Ovary (tissue), 7 donors: ENCODE measurements at regions not wholly inside any gene's neighbourhood (a gene's known extent, or its start where the extent isn't known, plus 50 kb on each side); places are given as distances from the start of the nearest gene placed in this dataset.

Experiments used
- DNase-seq, 5 donors: peaks; one replicate each; pipeline ENCODE4 v3.0.0-alpha.2; 2019 to 2020
- H3K27ac ChIP-seq, 2 donors: fragments of 200-600 bp; one replicate each; pipeline versions ENCODE4 v1.5.1 to v1.8.0; 2019 to 2022
- H3K27me3 ChIP-seq: fragments of 200-600 bp; one replicate; pipeline ENCODE4 v1.8.0; 2022
- H3K36me3 ChIP-seq: fragments of 200-600 bp; sonication (generic); one replicate; pipeline ENCODE4 v1.5.1; 2019
- H3K4me1 ChIP-seq: one replicate; pipeline ENCODE4 v1.8.1; 2013; ENCODE audit warnings: mild to moderate bottlenecking, moderate library complexity; ENCODE audit not compliant: insufficient read depth
- H3K4me3 ChIP-seq: fragments of 200-600 bp; sonication (generic); one replicate; pipeline ENCODE4 v1.5.1; 2017
- H3K9me3 ChIP-seq, 2 donors: fragments of 200-600 bp in 1 of 2; sonication (generic) in 1 of 2; one replicate each; pipeline versions ENCODE4 v1.5.1 to v1.8.1; 2013 to 2019; ENCODE audit warnings: mild to moderate bottlenecking in 1 of 2, moderate library complexity in 1 of 2
- CTCF ChIP-seq, 3 donors: fragments of 450-650 bp in 2 of 3; fragments of 200-600 bp in 1 of 3; IDR thresholded peaks; one replicate each; pipeline versions ENCODE4 v1.5.1 to v1.8.0; 2016 to 2022; ENCODE audit warnings: antibody characterized with exemption in 3 of 3, mild to moderate bottlenecking in 1 of 3
- EP300 ChIP-seq: sonication (generic); formaldehyde crosslinking; IDR thresholded peaks from one replicate; pipeline ENCODE4 v1.6.1; 2017; ENCODE audit warnings: antibody characterized with exemption
- POLR2A ChIP-seq: fragments of 450-650 bp; IDR thresholded peaks from one replicate; pipeline ENCODE4 v1.6.1; 2017; ENCODE audit warnings: antibody characterized with exemption, mild to moderate bottlenecking, moderate library complexity
- WGBS, 3 donors: extraction: QIAGEN DNeasy Blood & Tissue Kit in 1 of 3; methylation state at CpG; one replicate each; pipeline versions ENCODE4 v1.1.5 to v1.1.7; 2013 to 2017; 5-methylcytosine and 5-hydroxymethylcytosine counted together
- intact Hi-C, 4 donors: fragments of 100-400 bp; cut with DNase I; formaldehyde crosslinking; loops; one replicate each; pipeline versions ENCODE4 v1.11.0 to v1.15.1; 2022 to 2023
- donor health status: DM: no; HTN: no; CAD: no; lungs with moderate emphysema.
- donor health status: DM: no; HTN: no; CAD: no.
- donor health status: Bipolar disorder and iron deficiency.
- donor health status: DM: no; HTN: no; CAD: no.
- donor health status: DM: yes; HTN: yes; CAD: no.

- H3K27ac ChIP-seq = no peak overlapping the region
- H3K27me3 ChIP-seq = no peaks in the 10 kb centered on the region
- TF ChIP-seq CTCF (IDR thresholded peaks at IDR 0.05) (no peak), POLR2A (no peak), EP300 (no peak)
- no peak overlapping the region for H3K4me3 ChIP-seq
- 69 to 81% (median 79%) methylated on average over 5 of the region's 5 CpGs for WGBS, 3 donors
- intact Hi-C loops = no loop called here
- H3K9me3 ChIP-seq = no peaks in the 10 kb centered on the region
- no peak for DNase-seq
- H3K4me1 ChIP-seq = no peaks in the 10 kb centered on the region
- H3K36me3 ChIP-seq = no peaks in the 10 kb centered on the region
Measured at GRCh38 chr9:86885232-86885631, 62.1 kb downstream of the GAS1 start.

- Histone ChIP-seq H3K9me3 (no peaks in the 10 kb centered on the region), H3K27me3 (no peaks in the 10 kb centered on the region), H3K4me1 (no peaks in the 10 kb centered on the region), H3K4me3 (no peak overlapping the region), H3K36me3 (no peaks in the 10 kb centered on the region), H3K27ac (no peak overlapping the region)
- no peak for DNase-seq
- TF ChIP-seq CTCF (IDR thresholded peaks at IDR 0.05) (no peak), POLR2A (no peak), EP300 (no peak)
- 80 to 87% (median 83%) methylated on average over 13 of the region's 13 CpGs for WGBS, 3 donors
- intact Hi-C loops = no loop called here
Measured at GRCh38 chr9:86876621-86877196, 70.6 kb downstream of the GAS1 start.

- Histone ChIP-seq H3K4me3 (no peak overlapping the region), H3K27me3 (no peaks in the 10 kb centered on the region), H3K4me1 (peaks cover 5% of the 10 kb centered on the region), H3K36me3 (no peaks in the 10 kb centered on the region), H3K9me3 (no peaks in the 10 kb centered on the region), H3K27ac (no peak overlapping the region)
- DNase-seq = no peak
- 69 to 80% (median 73%) methylated on average over 2 of the region's 2 CpGs for WGBS, 3 donors
- intact Hi-C loops = no loop called here
- TF ChIP-seq POLR2A = no peak
- TF ChIP-seq CTCF (IDR thresholded peaks at IDR 0.05) = no peak
- no peak for TF ChIP-seq EP300
Measured at GRCh38 chr9:86868616-86869015, 78.7 kb downstream of the GAS1 start.

- 62 to 70% (median 68%) methylated on average over 5 of the region's 5 CpGs for WGBS, 3 donors
- Histone ChIP-seq H3K36me3 (no peaks in the 10 kb centered on the region), H3K27me3 (no peaks in the 10 kb centered on the region), H3K27ac (no peak overlapping the region), H3K9me3 (no peaks in the 10 kb centered on the region), H3K4me3 (no peak overlapping the region), H3K4me1 (peaks cover 5% of the 10 kb centered on the region)
- TF ChIP-seq POLR2A (no peak), EP300 (no peak), CTCF (IDR thresholded peaks at IDR 0.05) (no peak)
- DNase-seq = no peak
- intact Hi-C loops = no loop called here
Measured at GRCh38 chr9:86867804-86868313, 79.4 kb downstream of the GAS1 start.
